Stimulated activated CD8-positive, alpha-beta memory T cell treated with anti-CD3 and anti-CD28 coated beads, Interleukin-7, amount 100 ng/mL, for 4 hours (primary cell): ENCODE measurements at regions not wholly inside any gene's neighbourhood (a gene's known extent, or its start where the extent isn't known, plus 50 kb on each side); places are given as distances from the start of the nearest gene placed in this dataset.
"Not testable (repeated sequence)": the region's sequence is repeated elsewhere in the genome, so short reads cannot be mapped to it uniquely, and the experiment has no call there.

ENCODE experiments used
- DNase-seq, 2 donors: peaks; one replicate each; pipeline ENCODE4 v3.0.0-alpha.2; 2020; ENCODE audit warnings: low read depth in 2 of 2

GRCh38 chr6:105726902-105727655, 324.2 kb upstream of the PREP start:
- DNase-seq, result no peak

- DNase-seq, result no peak
Observed at GRCh38 chr6:105714846-105715245, 312.0 kb upstream of the PREP start.

- DNase-seq, result no peak
Observed at GRCh38 chr6:105713474-105714118, 310.7 kb upstream of the PREP start.

- DNase-seq, result no peak
Observed at GRCh38 chr6:105711216-105711615, 308.3 kb upstream of the PREP start.

DNA sequence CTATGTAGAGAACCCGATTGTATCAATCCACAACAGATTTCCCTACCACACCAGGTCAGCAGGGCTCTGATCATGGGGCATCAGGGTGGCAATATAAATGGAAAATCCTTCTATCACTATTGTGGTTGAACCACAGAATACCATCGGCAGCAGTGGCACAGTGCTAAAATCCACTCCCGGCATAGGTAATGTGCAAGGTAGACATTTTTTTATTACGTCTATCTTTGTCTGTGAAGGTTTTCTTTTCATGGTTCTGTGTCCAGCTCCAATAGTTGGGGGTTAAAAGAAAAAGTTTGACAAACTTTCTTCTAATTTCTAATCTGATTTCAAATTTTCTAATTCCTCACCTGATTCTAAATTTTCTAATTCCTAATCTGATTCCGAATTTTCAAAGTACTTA, 302.7 kb upstream of the PREP start:
- no peak for DNase-seq

DNA sequence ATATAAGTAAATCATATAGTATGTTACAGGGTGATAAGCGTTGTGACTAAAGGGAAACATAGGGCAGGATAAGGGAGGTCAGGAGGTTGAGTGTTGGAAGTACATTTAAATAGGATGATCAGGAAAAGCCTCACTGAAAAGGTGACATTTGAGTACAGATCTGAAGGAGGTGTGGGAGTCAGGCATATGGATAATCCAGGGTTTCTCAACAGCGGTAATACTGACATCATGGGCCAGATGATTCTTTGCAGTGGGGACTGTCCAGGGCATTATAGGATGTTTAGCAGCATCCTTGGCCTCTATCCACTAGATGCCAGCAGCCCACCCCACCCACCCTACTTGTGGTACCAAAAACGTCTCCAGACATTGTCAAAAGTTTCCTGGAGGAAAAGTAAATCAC, 292.6 kb upstream of the PREP start:
- DNase-seq, result no peak

DNA sequence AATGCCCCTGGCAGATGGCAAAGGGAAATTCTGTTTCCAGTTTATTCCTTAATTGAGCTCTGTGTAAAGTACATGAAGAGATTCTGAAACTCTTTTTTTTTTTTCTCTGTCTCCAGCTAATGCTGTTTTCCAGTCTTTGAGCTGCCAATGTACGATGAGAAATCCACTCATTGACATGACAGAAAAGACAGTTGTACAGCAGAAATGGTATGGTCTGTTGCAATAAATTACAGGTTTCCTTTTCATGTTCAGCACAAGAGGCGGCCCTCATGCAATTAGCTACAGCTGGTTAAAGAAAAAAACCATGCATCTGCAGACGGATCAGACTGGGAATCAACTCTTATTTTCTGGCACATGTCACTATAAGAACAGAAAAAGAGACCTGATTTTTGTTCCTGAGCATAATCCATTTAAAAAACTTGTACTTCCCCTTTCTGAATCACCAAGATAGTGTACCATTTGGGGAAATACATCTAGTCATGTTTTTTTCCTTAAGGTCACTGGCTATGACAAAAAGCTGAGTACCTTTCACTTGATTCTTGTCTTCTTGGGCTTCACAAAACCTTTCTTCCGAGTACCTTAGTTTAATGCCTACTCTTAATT, 289.8 kb upstream of the PREP start:
- DNase-seq, result no peak

DNA sequence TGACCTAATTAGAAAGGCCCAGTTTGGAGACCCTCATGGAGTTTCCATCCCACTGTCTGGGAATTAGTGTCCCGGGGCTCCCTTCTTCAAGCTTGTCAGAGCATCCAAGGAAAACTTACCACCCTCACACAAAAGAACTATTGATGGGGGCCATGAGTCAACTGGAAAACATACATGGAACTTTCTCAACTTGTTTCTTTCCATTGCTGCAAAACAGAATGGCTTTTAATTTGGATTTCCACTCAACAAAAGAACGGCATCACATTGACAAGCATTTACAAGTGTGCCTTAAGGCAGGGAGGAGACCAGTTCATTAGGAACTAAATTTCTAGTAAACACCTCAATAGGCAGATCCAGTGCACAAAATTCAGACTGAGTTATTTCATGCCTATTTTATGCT, 289.1 kb upstream of the PREP start:
- no peak for DNase-seq

GRCh38 chr6:105691081-105691480, 288.2 kb upstream of the PREP start:
- no peak for DNase-seq

- no peak for DNase-seq
Observed at GRCh38 chr6:105688573-105688972, 285.7 kb upstream of the PREP start.

DNA sequence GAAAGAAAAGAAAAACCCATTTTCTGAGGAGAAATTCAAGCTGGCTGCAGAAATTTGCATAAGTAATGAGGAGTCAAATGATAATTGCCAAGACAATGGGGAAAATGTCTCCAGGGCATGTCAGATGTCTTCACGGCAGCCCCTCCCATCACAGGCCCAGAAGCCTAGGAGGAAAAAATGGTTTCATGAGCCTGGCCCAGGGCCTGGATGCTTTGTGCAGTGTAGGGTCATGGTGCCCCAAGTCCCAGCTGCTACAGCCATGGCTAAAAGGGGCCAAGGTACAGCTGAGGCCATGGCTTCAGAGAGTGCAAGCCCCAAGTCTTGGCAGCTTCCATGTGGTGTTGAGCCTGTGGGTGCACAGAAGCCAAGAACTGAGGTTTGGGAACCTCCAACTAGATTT, 283.9 kb upstream of the PREP start:
- not testable (repeated sequence) for DNase-seq

DNA sequence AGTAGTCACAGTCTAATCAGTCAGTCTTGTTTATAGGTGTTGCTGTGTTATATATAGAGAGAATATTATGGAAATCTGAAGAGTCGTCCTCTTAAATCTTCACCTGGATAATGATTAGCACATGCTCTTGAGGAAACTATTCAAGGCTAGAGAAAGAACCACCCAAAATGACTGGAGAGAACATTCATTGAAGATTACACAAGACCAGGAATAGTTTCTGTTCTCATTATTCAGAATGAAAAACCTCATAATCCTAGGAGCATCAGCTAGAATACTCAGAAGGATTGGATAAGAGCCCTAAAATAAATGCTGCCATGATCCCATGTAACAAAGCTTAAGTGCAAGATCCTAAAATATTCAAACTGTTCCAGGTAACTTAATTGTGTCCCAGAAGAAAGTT, 278.2 kb upstream of the PREP start:
- DNase-seq, result no peak

GRCh38 chr6:105680131-105680530, 277.2 kb upstream of the PREP start:
- no peak for DNase-seq

DNA sequence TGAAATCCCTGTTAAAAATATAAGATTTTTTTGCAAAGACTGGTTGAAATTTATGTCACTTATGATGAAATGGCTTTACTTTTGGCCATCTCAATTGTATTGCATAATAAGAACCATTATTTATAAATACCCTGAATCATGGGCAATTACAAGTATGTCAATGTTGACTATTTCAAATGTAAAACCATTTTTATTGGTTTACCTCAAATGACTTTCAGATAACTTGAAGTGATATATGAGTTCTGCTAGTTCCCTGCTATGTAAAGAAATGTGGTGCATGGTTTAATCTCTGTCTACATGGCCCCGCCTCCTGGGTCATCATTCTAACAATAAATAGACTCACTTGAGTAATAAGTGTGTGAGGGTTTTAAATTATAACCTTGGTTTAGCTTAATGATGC, 275.6 kb upstream of the PREP start:
- DNase-seq, result no peak

GRCh38 chr6:105677671-105678475, 275.0 kb upstream of the PREP start:
- no peak for DNase-seq

DNA sequence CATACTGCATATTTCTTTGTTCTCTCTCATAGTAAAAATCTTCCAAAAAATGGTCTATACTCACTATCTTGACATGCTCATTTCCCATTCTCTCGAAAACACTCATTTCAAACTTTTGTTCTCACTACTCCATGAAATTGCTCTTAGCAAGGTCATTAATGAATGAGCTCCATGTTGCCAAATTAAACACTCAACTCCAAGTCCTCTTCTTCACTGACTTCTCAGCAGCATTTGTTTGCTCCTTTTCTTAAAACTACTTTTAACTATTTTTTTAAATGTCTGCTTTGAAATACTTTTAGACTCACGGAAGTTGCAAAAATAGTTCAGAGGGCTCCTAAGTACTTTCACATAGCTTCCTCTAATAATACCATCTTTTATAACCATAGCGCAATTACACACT, 274.0 kb upstream of the PREP start:
- DNase-seq, result no peak

DNA sequence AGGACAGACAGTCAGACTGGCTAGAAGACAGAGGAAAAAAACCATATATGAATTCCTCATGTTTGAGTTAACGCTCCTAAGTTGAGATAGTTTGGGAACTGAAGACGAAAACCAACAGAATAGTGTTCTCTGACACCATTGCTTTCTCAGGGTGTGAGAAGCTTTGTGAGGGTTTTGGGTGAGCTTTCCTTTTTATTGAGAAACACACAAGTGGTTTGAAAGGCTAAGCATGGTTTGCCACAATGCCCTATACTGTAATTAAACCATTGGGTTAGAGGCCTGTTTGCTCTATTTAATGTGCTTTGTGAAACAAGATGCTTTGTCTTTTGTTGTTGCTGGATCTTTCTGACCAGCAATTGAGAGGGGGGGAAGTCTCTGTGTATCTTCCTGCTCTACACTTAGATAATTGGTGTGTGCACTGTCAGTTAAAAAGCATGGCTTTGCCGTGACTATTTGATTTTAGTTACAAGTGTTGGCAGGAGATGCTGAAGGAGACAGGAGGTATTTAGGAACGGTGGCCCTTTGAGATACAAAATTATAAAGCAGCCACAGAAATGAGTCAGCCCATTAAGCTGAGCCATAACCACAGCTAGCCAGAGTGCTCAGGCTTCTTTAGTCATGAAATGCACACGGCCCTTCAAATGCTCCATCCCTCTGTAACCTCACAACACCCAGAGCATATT, 273.0 kb upstream of the PREP start:
- no peak for DNase-seq

DNA sequence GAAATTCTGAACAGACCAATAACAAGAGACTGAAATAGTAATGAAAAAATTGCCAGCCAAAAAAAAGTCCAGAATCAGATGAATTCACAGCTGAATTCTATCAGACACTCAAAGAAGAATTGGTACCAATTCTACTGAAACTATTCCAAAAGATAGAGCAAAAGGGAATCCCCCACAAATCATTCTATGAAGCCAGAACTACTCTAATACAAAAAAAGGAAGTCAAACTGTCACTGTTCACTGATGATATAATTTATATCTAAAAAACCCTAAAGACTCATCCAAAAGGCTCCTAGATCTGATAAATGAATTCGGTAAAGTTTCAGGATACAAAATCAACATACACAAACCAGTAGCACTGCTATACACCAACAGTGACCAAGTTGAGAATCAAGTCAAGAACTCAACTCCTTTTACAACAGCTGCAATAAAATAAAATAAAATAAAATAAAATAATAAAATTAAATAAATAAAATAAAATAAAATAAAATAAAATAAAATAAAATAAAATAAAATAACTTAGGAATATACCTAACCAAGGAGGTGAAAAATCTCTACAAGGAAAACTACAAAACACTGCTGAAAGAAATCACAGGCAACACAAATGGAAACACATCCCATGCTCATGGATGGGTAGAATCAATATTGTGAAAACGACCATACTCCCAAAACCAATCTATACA, 270.1 kb upstream of the PREP start:
- not testable (repeated sequence) for DNase-seq

GRCh38 chr6:105669232-105669631, 266.4 kb upstream of the PREP start:
- no peak for DNase-seq

- no peak for DNase-seq
Observed at GRCh38 chr6:105667056-105667455, 264.2 kb upstream of the PREP start.

DNA sequence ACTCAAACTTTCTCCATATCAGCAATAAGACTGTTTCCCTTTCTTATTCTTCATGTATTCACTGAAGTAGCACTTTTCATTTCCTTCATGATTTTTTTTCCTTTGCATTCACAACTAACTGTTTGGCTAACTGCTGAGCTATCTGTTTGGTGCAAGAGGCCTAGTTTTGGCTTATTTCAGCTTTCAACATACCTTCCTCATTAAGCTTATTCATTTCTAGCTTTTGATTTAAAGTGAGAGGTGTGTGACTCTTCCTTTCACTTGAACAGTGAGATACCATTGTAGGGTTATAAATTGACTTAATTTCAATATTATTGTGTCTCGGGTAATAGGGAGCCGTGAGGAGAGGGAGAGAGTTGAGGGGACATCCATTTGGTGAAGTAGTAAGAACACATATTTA, 262.0 kb upstream of the PREP start:
- no peak for DNase-seq
